IPS DF 6.9 (cell line): ENCODE measurements at regions not wholly inside any gene's neighbourhood (a gene's known extent, or its start where the extent isn't known, plus 50 kb on each side); places are given as distances from the start of the nearest gene placed in this dataset.

Experiments
- DNase-seq: peaks from one replicate; pipeline ENCODE4 v3.0.0-alpha.2; 2013; ENCODE audit warnings: low read depth, low spot score
- H3K27ac ChIP-seq: one replicate; pipeline ENCODE4 v1.5.1; 2013; ENCODE audit warnings: low read length, control low read depth
- H3K27me3 ChIP-seq: 2 replicates; pipeline ENCODE4 v1.6.1; 2013; ENCODE audit warnings: mild to moderate bottlenecking, low read length; ENCODE audit not compliant: control insufficient read depth, insufficient read depth
- H3K36me3 ChIP-seq: 2 replicates; pipeline ENCODE4 v1.6.1; 2013; ENCODE audit warnings: low read length; ENCODE audit not compliant: control insufficient read depth, insufficient read depth
- H3K4me1 ChIP-seq: 2 replicates; pipeline ENCODE4 v1.6.1; 2013; ENCODE audit warnings: low read length; ENCODE audit not compliant: control insufficient read depth, insufficient read depth
- H3K4me3 ChIP-seq: 2 replicates; pipeline ENCODE4 v1.5.1; 2013; ENCODE audit warnings: mild to moderate bottlenecking, low read length
- H3K9me3 ChIP-seq: 2 replicates; pipeline ENCODE4 v1.6.1; 2013; ENCODE audit warnings: low read length, inconsistent platforms; ENCODE audit not compliant: control insufficient read depth, insufficient read depth
- WGBS: extraction: QIAGEN DNeasy Blood & Tissue Kit; methylation state at CpG from one replicate; pipeline ENCODE4 v1.1.7; 2013; ENCODE audit warnings: mixed read lengths, missing lambda C conversion rate; ENCODE audit not compliant: insufficient read length, insufficient coverage; 5-methylcytosine and 5-hydroxymethylcytosine counted together

DNA sequence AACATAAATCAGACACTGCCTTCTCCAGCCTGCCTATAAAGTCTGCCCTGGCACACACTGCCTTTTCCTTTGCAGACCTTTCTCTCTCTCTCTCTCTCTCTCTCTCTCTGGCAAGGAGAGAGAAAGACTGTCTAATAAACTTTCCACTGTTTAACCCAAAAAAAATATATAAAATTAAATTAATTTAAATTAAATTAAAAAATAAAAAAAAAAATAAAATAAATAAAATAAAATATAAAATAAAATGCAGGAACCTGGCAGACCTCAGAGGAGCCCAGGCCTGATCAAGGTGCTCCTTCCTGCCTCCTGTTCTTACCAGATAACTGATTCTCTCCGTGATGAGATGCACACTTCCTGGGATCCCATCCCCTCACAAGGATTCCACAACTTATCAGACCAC, 103.9 kb upstream of the VASH1 start:
- Histone ChIP-seq H3K27ac (no peak overlapping the region), H3K9me3 (no peaks in the 10 kb centered on the region), H3K36me3 (no peaks in the 10 kb centered on the region), H3K27me3 (no peaks in the 10 kb centered on the region), H3K4me1 (no peaks in the 10 kb centered on the region), H3K4me3 (no peak overlapping the region)
- no peak for DNase-seq
- WGBS, result no CpG with 5 or more reads among the region's 1 CpG

DNA sequence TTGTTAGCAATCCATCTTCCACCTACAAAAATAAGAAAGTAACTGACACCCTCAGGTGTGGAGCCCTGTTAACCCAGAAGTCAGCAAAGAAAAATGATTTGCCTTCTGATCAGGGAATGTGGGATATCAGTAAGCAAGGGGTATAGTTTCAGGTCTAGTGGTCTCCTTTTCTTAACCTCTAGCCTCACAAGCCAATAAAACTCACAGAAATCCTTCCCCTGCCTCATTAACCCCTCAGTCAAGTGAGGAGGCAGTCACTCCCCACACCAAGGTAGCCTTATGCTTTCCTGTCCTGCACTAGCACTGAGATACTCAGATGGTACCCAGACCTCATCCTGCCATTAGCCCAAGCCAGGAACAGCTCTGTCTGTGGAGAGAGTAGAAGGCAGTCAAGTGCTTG, 103.4 kb upstream of the VASH1 start:
- H3K9me3 ChIP-seq, result no peaks in the 10 kb centered on the region
- DNase-seq, result no peak
- H3K27me3 ChIP-seq, result no peaks in the 10 kb centered on the region
- H3K36me3 ChIP-seq, result no peaks in the 10 kb centered on the region
- H3K27ac ChIP-seq, result no peak overlapping the region
- H3K4me1 ChIP-seq, result no peaks in the 10 kb centered on the region
- H3K4me3 ChIP-seq, result no peak overlapping the region

DNA sequence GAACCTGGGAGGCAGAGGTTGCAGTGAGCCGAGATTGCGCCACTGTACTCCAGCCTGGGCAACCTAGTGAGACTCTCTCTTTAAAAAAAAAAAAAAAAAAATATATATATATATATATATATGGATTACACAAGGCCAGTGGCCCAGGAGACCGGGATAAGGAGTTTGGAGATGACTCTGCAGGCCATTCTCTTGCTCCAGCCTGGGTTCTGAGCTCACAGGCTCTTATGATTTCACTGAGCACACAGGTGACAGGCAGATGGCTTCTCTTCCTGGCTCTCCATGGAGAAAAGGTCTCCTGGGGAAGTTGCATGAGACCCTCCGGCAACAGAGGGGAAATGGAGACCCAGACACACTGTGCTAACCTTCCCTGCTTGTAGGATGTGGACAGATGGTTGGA, 98.7 kb upstream of the VASH1 start:
- Histone ChIP-seq H3K27ac (no peak overlapping the region), H3K4me1 (0 out of 2 replicates have a peak, but pooled peaks cover 1% of the 10 kb centered on the region), H3K27me3 (no peaks in the 10 kb centered on the region), H3K9me3 (no peaks in the 10 kb centered on the region), H3K4me3 (no peak overlapping the region), H3K36me3 (no peaks in the 10 kb centered on the region)
- no CpG with 5 or more reads among the region's 4 CpGs for WGBS
- no peak for DNase-seq

DNA sequence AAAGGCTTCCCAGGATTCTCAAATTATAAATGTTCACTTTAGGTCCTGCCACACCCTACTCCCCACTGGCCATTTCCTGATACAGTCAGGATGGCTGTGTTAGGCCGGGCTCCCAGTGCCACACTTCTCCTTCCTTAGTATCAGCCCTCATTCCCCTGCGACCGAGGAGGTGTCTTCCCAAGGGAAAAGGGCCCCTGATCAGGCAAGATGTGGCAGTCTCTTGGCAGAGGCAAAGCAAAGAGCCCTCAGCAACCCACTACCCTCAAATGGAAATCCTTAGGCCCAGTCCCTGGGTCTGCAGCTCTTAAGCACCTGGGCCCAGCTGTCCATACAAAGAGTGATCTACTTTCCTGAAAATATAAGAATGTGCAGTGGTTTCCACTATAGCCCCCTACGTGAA, 96.5 kb upstream of the VASH1 start:
- Histone ChIP-seq H3K27me3 (no peaks in the 10 kb centered on the region), H3K9me3 (no peaks in the 10 kb centered on the region), H3K27ac (no peak overlapping the region), H3K36me3 (no peaks in the 10 kb centered on the region), H3K4me3 (no peak overlapping the region), H3K4me1 (0 out of 2 replicates have a peak, but pooled peaks cover 1% of the 10 kb centered on the region)
- WGBS, result no CpG with 5 or more reads among the region's 4 CpGs
- DNase-seq, result no peak

DNA sequence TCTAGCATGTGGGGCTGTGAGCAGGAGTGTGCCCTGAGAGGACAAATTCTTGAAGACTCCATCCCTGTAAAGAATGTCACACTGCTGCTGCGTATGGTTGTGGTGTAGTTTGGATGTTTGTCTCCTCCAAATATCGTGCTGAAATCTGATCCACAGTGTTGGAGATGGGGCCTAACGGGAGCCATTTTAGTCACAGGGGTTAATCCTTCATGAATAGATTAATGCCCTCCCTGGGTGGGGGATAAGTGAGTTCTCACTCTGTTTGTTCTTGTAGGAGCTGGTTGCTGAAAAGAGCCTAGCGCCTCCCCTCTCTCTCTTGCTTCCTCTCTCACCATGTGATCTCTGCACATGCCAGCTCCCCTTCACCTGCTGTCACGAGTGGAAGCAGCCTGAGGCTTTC, 94.5 kb upstream of the VASH1 start:
- H3K36me3 ChIP-seq, result no peaks in the 10 kb centered on the region
- H3K9me3 ChIP-seq, result no peaks in the 10 kb centered on the region
- no peak overlapping the region for H3K4me3 ChIP-seq
- no peaks in the 10 kb centered on the region for H3K27me3 ChIP-seq
- H3K4me1 ChIP-seq, result 0 out of 2 replicates have a peak, but pooled peaks cover 1% of the 10 kb centered on the region
- no peak overlapping the region for H3K27ac ChIP-seq
- WGBS, result no CpG with 5 or more reads among the region's 5 CpGs
- DNase-seq, result no peak

DNA sequence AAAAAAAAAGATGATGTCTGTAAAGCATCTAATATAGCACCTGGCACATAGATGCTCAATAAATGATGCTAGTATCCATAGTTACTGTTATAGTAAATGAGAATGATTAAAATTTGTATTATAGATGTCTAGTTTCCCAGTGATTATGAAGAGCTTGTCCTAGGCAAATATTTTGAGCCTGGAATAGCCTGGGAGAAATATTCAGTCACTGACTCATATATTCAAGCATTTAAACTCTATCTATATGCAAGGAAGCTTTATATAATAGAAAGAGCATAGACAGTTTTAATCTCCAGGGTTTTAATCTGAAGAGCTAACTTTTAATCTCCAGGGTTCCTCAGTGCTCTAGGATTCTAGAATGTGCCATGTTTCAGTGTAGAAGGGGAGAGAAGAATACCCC, 91.5 kb upstream of the VASH1 start:
- no peak overlapping the region for H3K27ac ChIP-seq
- no peaks in the 10 kb centered on the region for H3K27me3 ChIP-seq
- H3K9me3 ChIP-seq, result no peaks in the 10 kb centered on the region
- no peaks in the 10 kb centered on the region for H3K36me3 ChIP-seq
- DNase-seq, result no peak
- no peak overlapping the region for H3K4me3 ChIP-seq
- 0 out of 2 replicates have a peak, but pooled peaks cover 1% of the 10 kb centered on the region for H3K4me1 ChIP-seq

DNA sequence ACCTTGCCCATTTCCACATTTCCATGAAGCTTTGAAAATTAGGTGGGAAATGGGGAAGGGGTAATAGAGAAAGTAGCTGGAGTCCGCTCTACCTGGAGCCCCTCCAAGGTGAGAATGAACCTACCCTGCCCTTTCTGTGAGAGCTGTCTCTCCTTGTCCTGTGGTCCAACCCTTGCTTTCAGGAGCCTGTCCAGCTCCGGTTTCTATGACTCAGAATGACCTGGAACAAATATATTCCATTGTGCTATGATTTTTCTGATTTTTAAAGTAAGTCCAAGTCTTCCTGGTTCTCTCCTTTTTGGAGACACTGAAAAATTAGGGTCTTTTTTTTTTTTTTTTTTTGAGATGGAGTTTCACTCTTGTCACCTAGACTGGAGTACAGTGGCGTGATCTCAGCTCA, 89.1 kb upstream of the VASH1 start:
- Histone ChIP-seq H3K4me1 (no peaks in the 10 kb centered on the region), H3K27ac (no peak overlapping the region), H3K36me3 (no peaks in the 10 kb centered on the region), H3K4me3 (no peak overlapping the region), H3K9me3 (no peaks in the 10 kb centered on the region), H3K27me3 (no peaks in the 10 kb centered on the region)
- no CpG with 5 or more reads among the region's 3 CpGs for WGBS
- no peak for DNase-seq

DNA sequence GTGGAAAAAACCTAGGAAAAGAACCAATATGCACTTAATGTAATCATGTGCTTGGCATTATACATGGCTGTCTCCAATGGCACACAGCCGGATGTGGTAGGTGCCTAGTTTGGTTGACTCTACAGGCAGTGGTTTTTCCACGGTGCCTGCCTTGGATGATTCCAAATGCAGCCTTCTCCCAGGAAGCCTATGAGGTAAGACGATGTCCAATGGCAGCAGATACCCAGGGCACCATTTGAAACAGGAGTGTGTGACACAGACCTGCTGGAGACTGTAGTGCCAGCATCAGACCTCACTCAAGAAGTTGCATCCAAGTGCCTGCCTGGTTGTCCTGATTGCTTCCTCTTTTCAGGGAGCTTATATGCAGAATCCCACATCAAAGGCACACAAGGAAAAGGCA, 88.0 kb upstream of the VASH1 start:
- no CpG with 5 or more reads among the region's 3 CpGs for WGBS
- no peaks in the 10 kb centered on the region for H3K27me3 ChIP-seq
- H3K9me3 ChIP-seq, result no peaks in the 10 kb centered on the region
- H3K4me1 ChIP-seq, result no peaks in the 10 kb centered on the region
- H3K4me3 ChIP-seq, result no peak overlapping the region
- DNase-seq, result no peak
- no peak overlapping the region for H3K27ac ChIP-seq
- no peaks in the 10 kb centered on the region for H3K36me3 ChIP-seq

DNA sequence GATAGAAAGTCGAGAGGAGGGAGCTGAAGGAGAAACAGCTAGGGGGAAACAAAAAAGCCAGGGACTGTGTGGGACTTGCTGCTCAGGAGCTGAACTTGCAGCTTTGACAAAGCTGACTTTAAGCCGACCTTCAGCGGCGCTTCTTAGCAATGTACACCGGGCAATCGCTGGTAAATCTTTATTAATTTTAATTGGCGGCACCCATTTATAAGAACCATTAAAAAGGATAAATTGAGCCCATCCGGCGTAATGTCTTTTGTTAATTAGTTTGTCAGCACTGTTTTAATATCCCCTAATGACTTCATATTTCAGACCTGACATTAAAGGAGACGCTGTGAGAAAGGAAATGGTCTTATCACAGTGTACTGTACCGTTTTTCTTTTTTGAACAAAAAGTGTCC, 86.2 kb upstream of the VASH1 start:
- no CpG with 5 or more reads among the region's 11 CpGs for WGBS
- no peaks in the 10 kb centered on the region for H3K27me3 ChIP-seq
- H3K4me3 ChIP-seq, result no peak overlapping the region
- no peaks in the 10 kb centered on the region for H3K36me3 ChIP-seq
- no peak for DNase-seq
- no peaks in the 10 kb centered on the region for H3K4me1 ChIP-seq
- no peaks in the 10 kb centered on the region for H3K9me3 ChIP-seq
- H3K27ac ChIP-seq, result no peak overlapping the region

DNA sequence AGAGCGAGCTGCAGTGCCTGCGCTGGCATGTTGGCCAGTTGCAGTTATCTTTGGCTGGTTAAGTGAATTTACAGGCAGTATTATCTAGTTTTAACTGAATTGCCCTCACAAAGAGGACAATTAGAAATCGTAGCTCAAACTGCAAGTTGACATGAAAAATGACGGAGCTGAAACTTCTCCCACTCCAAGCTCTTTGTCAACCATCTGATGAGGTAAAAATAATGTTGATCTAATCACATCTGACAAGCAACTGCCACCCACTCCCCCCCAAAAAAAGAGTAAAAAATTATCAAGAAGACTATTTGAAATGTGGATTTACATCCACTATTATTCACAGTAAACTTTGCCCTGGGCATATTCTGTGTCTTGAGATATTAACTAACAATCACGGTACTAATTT, 84.7 kb upstream of the VASH1 start:
- Histone ChIP-seq H3K36me3 (no peaks in the 10 kb centered on the region), H3K27me3 (no peaks in the 10 kb centered on the region), H3K9me3 (no peaks in the 10 kb centered on the region), H3K4me3 (no peak overlapping the region), H3K4me1 (no peaks in the 10 kb centered on the region), H3K27ac (no peak overlapping the region)
- DNase-seq, result no peak
- no CpG with 5 or more reads among the region's 5 CpGs for whole genome bisulfite sequencing

DNA sequence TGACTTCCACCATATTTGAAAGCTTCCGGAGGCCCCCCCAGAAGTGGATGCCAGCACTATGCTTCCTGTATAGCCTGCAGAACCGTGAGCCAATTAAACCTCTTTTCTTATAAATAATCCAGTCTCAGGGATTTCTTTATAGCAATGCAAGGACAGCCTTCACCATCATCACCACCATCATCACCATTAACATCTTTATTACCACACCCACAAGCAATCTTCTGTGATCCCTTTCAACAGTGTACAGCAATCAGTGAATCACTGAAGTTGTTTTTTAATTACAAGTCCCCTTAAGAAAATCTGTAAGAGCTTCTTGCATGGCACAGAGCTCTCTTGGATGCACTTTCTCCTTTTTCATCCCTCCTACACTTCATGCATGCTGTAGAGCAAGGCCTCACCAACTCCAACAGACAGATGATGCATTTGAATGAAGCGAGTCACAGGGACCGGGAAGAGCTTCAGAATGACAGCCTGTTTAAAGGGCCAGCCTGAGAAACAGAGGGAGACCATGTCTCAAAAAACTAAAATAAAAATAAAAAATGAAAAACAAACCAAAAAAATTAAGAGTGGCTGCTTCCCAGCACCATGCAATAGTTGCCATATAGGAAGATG, 83.6 kb upstream of the VASH1 start:
- Histone ChIP-seq H3K27me3 (no peaks in the 10 kb centered on the region), H3K9me3 (no peaks in the 10 kb centered on the region), H3K4me1 (no peaks in the 10 kb centered on the region), H3K4me3 (no peak overlapping the region), H3K27ac (no peak overlapping the region), H3K36me3 (no peaks in the 10 kb centered on the region)
- no CpG with 5 or more reads among the region's 4 CpGs for WGBS
- no peak for DNase-seq
